GM18951 (cell line): ENCODE measurements at regions not wholly inside any gene's neighbourhood (a gene's known extent, or its start where the extent isn't known, plus 50 kb on each side); places are given as distances from the start of the nearest gene placed in this dataset.

Source experiments
- POLR2A ChIP-seq: IDR thresholded peaks from 4 replicates; pipeline ENCODE4 v1.6.1; 2011; ENCODE audit warnings: mild to moderate bottlenecking; ENCODE audit not compliant: insufficient read length, insufficient read depth; ENCODE audit errors: extremely low read depth
- in situ Hi-C: fragments of 300-500 bp; cut with MboI; formaldehyde crosslinking; loops from one replicate; pipeline ENCODE4 v1.12.0; 2022; ENCODE audit warnings: low sequenced_read_pairs, mixed read lengths, inconsistent platforms; ENCODE audit not compliant: unreplicated experiment

- in situ Hi-C loops = loop anchor here (10.0 kb wide), 1 partner anchor 186 kb away; no protein-coding TSS in a partner anchor
- TF ChIP-seq POLR2A = no peak
Measured at GRCh38 chr11:13150487-13150886, 127.1 kb upstream of the BMAL1 start.

- in situ Hi-C loops = loop anchor here (10.0 kb wide), 1 partner anchor 187 kb away; no protein-coding TSS in a partner anchor
Measured at GRCh38 chr11:13152264-13152663, 125.3 kb upstream of the BMAL1 start.

GRCh38 chr11:13152736-13153541 lies 124.7 kb upstream of the BMAL1 start:
- TF ChIP-seq POLR2A = no peak
- in situ Hi-C loops = loop anchor here (10.0 kb wide), 1 partner anchor 188 kb away; no protein-coding TSS in a partner anchor

More at GRCh38 chr11:13152264-13152663, 125.3 kb upstream of the BMAL1 start:
- TF ChIP-seq POLR2A = no peak

GRCh38 chr11:13154374-13154773 lies 123.2 kb upstream of the BMAL1 start:
- in situ Hi-C loops = loop anchor here (10.0 kb wide), 1 partner anchor 190 kb away; no protein-coding TSS in a partner anchor

GRCh38 chr11:13160346-13160745 lies 117.2 kb upstream of the BMAL1 start:
- in situ Hi-C loops = no loop called here
- no peak for TF ChIP-seq POLR2A

- TF ChIP-seq POLR2A = no peak
- in situ Hi-C loops = no loop called here
Measured at GRCh38 chr11:13160806-13161205, 116.8 kb upstream of the BMAL1 start.

GRCh38 chr11:13163158-13163557 lies 114.4 kb upstream of the BMAL1 start:
- in situ Hi-C loops = no loop called here
- TF ChIP-seq POLR2A = no peak

- TF ChIP-seq POLR2A = no peak
- in situ Hi-C loops = no loop called here
Measured at GRCh38 chr11:13166036-13166435, 111.6 kb upstream of the BMAL1 start.

GRCh38 chr11:13168271-13168670 lies 109.3 kb upstream of the BMAL1 start:
- in situ Hi-C loops = no loop called here
- TF ChIP-seq POLR2A = no peak

GRCh38 chr11:13169709-13170108 lies 107.9 kb upstream of the BMAL1 start:
- TF ChIP-seq POLR2A = no peak
- in situ Hi-C loops = no loop called here

GRCh38 chr11:13174090-13174489 lies 103.5 kb upstream of the BMAL1 start:
- in situ Hi-C loops = no loop called here
- TF ChIP-seq POLR2A = no peak

GRCh38 chr11:13183094-13183825 lies 94.3 kb upstream of the BMAL1 start:
- in situ Hi-C loops = no loop called here
- no peak for TF ChIP-seq POLR2A

- in situ Hi-C loops = no loop called here
- TF ChIP-seq POLR2A = no peak
Measured at GRCh38 chr11:13183826-13184196, 93.8 kb upstream of the BMAL1 start.
